DOHH2 (cell line): ENCODE measurements at regions not wholly inside any gene's neighbourhood (a gene's known extent, or its start where the extent isn't known, plus 50 kb on each side); places are given as distances from the start of the nearest gene placed in this dataset.

Source experiments
- EZH2phosphoT487 ChIP-seq: fragments of 200-600 bp; sonication (generic); IDR thresholded peaks from 2 replicates; pipeline ENCODE4 v1.6.1; 2017; ENCODE audit warnings: borderline replicate concordance, mild to moderate bottlenecking, antibody characterized with exemption, low read length, moderate library complexity, mixed read lengths
- TF ChIP-seq, protein P1 (sequence below): fragments of 200-600 bp; sonication (generic); IDR thresholded peaks from one replicate; pipeline ENCODE4 v1.5.1; 2014; ENCODE audit warnings: antibody characterized with exemption, mild to moderate bottlenecking, low read depth, low read length; ENCODE audit not compliant: poor library complexity, severe bottlenecking

DNA sequence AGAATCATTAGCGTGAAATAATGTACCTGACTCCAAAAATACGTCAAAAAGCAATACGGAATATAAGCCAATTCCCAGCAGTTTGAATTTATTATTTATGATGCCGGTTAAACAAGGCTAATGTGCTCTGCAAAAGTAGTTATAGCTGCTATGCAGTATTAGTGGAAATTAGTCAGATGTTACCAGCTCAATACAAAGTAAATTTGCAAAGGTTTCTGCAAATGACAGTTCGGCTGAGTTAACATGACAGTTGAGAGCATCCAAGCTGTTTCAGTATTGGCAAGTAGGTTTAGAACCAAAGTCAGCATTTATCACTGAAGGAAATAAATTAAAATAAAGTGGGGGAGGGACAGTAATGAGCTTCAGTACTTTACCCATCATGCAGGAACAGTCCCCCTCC is 1665.8 kb upstream of the FLRT2 start:
- TF ChIP-seq, protein P1, sequence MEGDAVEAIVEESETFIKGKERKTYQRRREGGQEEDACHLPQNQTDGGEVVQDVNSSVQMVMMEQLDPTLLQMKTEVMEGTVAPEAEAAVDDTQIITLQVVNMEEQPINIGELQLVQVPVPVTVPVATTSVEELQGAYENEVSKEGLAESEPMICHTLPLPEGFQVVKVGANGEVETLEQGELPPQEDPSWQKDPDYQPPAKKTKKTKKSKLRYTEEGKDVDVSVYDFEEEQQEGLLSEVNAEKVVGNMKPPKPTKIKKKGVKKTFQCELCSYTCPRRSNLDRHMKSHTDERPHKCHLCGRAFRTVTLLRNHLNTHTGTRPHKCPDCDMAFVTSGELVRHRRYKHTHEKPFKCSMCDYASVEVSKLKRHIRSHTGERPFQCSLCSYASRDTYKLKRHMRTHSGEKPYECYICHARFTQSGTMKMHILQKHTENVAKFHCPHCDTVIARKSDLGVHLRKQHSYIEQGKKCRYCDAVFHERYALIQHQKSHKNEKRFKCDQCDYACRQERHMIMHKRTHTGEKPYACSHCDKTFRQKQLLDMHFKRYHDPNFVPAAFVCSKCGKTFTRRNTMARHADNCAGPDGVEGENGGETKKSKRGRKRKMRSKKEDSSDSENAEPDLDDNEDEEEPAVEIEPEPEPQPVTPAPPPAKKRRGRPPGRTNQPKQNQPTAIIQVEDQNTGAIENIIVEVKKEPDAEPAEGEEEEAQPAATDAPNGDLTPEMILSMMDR = no peak
- TF ChIP-seq EZH2phosphoT487 = no peak
